Tibial nerve (tissue), 4 donors: ENCODE measurements at regions not wholly inside any gene's neighbourhood (a gene's known extent, or its start where the extent isn't known, plus 50 kb on each side); places are given as distances from the start of the nearest gene placed in this dataset.

Experiments used
- DNase-seq, 2 donors: peaks; one replicate each; pipeline ENCODE4 v3.0.0-alpha.2; 2019; ENCODE audit warnings: low spot score in 2 of 2
- H3K27ac ChIP-seq, 4 donors: fragments of 200-600 bp; sonication (generic) in 3 of 4; one replicate each; pipeline ENCODE4 v1.5.1; 2017 to 2019; ENCODE audit warnings: mild to moderate bottlenecking in 1 of 4
- H3K27me3 ChIP-seq, 2 donors: fragments of 200-600 bp; sonication (generic) in 1 of 2; one replicate each; pipeline versions ENCODE4 v1.5.1 to v1.6.0; 2017 to 2019
- H3K36me3 ChIP-seq, 3 donors: fragments of 200-600 bp; sonication (generic); one replicate each; pipeline ENCODE4 v1.5.1; 2018 to 2019
- H3K4me1 ChIP-seq, 4 donors: fragments of 200-600 bp; sonication (generic) in 3 of 4; one replicate each; pipeline ENCODE4 v1.5.1; 2017 to 2019
- H3K4me3 ChIP-seq, 4 donors: fragments of 200-600 bp; sonication (generic) in 3 of 4; one replicate each; pipeline ENCODE4 v1.5.1; 2017 to 2019; ENCODE audit warnings: mild to moderate bottlenecking in 1 of 4, moderate library complexity in 1 of 4
- H3K9me3 ChIP-seq, 4 donors: fragments of 200-600 bp; sonication (generic) in 3 of 4; one replicate each; pipeline ENCODE4 v1.5.1; 2017 to 2019
- CTCF ChIP-seq, 5 experiments: fragments of 200-600 bp in 3 of 5; fragments of 450-650 bp in 2 of 5; sonication (generic) in 3 of 5; IDR thresholded peaks; one replicate each; pipeline ENCODE4 v1.5.1; 2016 to 2019; ENCODE audit warnings: antibody characterized with exemption in 5 of 5, mild to moderate bottlenecking in 3 of 5, moderate library complexity in 2 of 5
- EP300 ChIP-seq, 2 donors: sonication (generic); formaldehyde crosslinking; IDR thresholded peaks; one replicate each; pipeline ENCODE4 v1.6.1; 2017; ENCODE audit warnings: antibody characterized with exemption in 2 of 2, mild to moderate bottlenecking in 1 of 2
- POLR2A ChIP-seq, 2 donors: fragments of 450-650 bp; IDR thresholded peaks; one replicate each; pipeline ENCODE4 v1.6.1; 2017; ENCODE audit warnings: antibody characterized with exemption in 2 of 2, mild to moderate bottlenecking in 2 of 2, moderate library complexity in 2 of 2
- WGBS, 2 donors: methylation state at CpG; one replicate each; pipeline ENCODE4 v1.1.5; 2018; 5-methylcytosine and 5-hydroxymethylcytosine counted together

GRCh38 chr15:31254431-31255175 is 72.0 kb upstream of the KLF13 start:
- WGBS, 2 donors = 20 to 42% methylated on average over 7 of the region's 7 CpGs
- Histone ChIP-seq H3K36me3 (no peaks in the 10 kb centered on the region), H3K4me3 (no peak overlapping the region), H3K9me3 (no peaks in the 10 kb centered on the region), H3K27me3 (no peaks in the 10 kb centered on the region), H3K4me1 (peaks cover 0 to 14% (median 6%) of the 10 kb centered on the region in 4 donors), H3K27ac (peak overlapping the region in 2 of 4 donors; percentile 2 to 56)
- TF ChIP-seq POLR2A (IDR thresholded peaks at IDR 0.05) (no peak), CTCF (IDR thresholded peaks at IDR 0.05) (peak in 1 of 5 experiments; percentile 14), EP300 (IDR thresholded peaks at IDR 0.05) (peak in 1 of 2 donors; percentile 78)
- peak; percentile 67 to 85 for DNase-seq

GRCh38 chr15:31255176-31255510 is 71.5 kb upstream of the KLF13 start:
- Histone ChIP-seq H3K4me1 (peaks cover 0 to 14% (median 6%) of the 10 kb centered on the region in 4 donors), H3K36me3 (no peaks in the 10 kb centered on the region), H3K27ac (peak overlapping the region in 2 of 4 donors; percentile 2 to 56), H3K9me3 (no peaks in the 10 kb centered on the region), H3K4me3 (no peak overlapping the region), H3K27me3 (no peaks in the 10 kb centered on the region)
- WGBS, 2 donors = 94% methylated on average over 5 of the region's 5 CpGs
- TF ChIP-seq CTCF (IDR thresholded peaks at IDR 0.05) (no peak), EP300 (IDR thresholded peaks at IDR 0.05) (no peak), POLR2A (IDR thresholded peaks at IDR 0.05) (no peak)
- DNase-seq = no peak

GRCh38 chr15:31255732-31256377 is 70.8 kb upstream of the KLF13 start:
- no peak for DNase-seq
- no peak overlapping the region for H3K4me3 ChIP-seq
- TF ChIP-seq CTCF (IDR thresholded peaks at IDR 0.05) (no peak), POLR2A (IDR thresholded peaks at IDR 0.05) (no peak), EP300 (IDR thresholded peaks at IDR 0.05) (no peak)
- H3K36me3 ChIP-seq = no peaks in the 10 kb centered on the region
- peaks cover 0 to 14% (median 6%) of the 10 kb centered on the region in 4 donors for H3K4me1 ChIP-seq
- H3K27me3 ChIP-seq = no peaks in the 10 kb centered on the region
- WGBS, 2 donors = 71 to 73% methylated on average over 9 of the region's 9 CpGs
- H3K9me3 ChIP-seq = no peaks in the 10 kb centered on the region
- H3K27ac ChIP-seq = no peak overlapping the region

- Histone ChIP-seq H3K9me3 (no peaks in the 10 kb centered on the region), H3K27ac (no peak overlapping the region), H3K4me3 (no peak overlapping the region), H3K27me3 (no peaks in the 10 kb centered on the region), H3K4me1 (peaks cover 0 to 14% (median 6%) of the 10 kb centered on the region in 4 donors), H3K36me3 (no peaks in the 10 kb centered on the region)
- TF ChIP-seq CTCF (IDR thresholded peaks at IDR 0.05) (no peak), POLR2A (IDR thresholded peaks at IDR 0.05) (no peak), EP300 (IDR thresholded peaks at IDR 0.05) (no peak)
- WGBS, 2 donors = 78 to 80% methylated on average over 7 to 11 of the region's 11 CpGs
- DNase-seq = no peak
Observed at GRCh38 chr15:31256378-31257265, 70.0 kb upstream of the KLF13 start.
